Posterior cingulate gyrus (tissue), 11 donors: ENCODE measurements at regions not wholly inside any gene's neighbourhood (a gene's known extent, or its start where the extent isn't known, plus 50 kb on each side); places are given as distances from the start of the nearest gene placed in this dataset.
A peak's percentile ranks its signal among the peaks of the same experiment; 100 is the strongest.
"Not testable (repeated sequence)": the region's sequence is repeated elsewhere in the genome, so short reads cannot be mapped to it uniquely, and the experiment has no call there.

Source experiments
- DNase-seq, 10 donors: peaks; one replicate each; pipeline versions ENCODE4 v3.0.0 to v3.0.0-alpha.2; 2020 to 2021; ENCODE audit warnings: mixed read lengths in 3 of 10
- intact Hi-C: fragments of 100-400 bp; cut with DNase I; formaldehyde crosslinking; loops from one replicate; pipeline ENCODE4 v1.15.1; 2023

DNA sequence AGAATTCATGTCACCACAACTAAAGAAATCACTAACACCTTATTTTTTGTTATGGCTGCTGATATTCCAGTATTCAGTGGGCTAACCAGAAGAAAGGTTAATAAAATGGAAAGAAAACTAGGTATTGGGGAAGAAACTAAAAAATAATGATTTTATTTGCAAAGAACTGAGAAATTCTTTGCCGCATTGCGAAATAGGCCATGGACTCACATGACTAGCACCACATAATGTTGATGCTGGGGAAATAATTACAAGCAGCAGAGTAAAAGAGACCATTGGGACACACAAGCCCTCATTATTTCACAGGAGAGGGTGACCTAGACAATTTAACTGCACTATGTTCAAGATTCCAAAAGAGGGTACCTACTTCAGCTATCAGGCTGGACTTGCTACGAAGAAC, 1411.5 kb downstream of the SLITRK5 start:
- no peak for DNase-seq
- intact Hi-C loops, result no loop called here

GRCh38 chr13:89088107-89088506, 1416.9 kb downstream of the SLITRK5 start:
- intact Hi-C loops, result not testable (repeated sequence)
- peak in 1 of 10 donors; percentile 26 for DNase-seq

DNA sequence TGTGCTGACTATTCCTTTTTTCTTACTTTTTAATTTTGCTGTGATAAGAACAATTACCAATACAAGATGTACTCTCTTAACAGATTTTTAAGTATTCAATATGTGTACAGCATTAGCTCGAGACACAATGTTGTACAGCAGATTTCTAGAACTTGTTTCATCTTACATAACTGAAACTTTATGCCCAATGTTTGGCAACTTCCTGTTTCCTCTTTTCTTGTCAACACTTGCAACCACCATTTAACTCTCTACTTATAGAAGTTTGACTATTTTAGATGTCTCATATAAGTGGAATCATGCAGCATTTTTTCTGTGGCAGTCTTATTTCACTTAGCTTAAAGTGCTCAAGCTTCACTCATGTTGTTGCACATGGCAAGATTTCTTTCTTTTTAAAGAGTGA, 1426.8 kb downstream of the SLITRK5 start:
- intact Hi-C loops, result no loop called here
- DNase-seq, result no peak

- intact Hi-C loops, result no loop called here
- no peak for DNase-seq
Measured at GRCh38 chr13:89113744-89114143, 1442.6 kb downstream of the SLITRK5 start.

DNA sequence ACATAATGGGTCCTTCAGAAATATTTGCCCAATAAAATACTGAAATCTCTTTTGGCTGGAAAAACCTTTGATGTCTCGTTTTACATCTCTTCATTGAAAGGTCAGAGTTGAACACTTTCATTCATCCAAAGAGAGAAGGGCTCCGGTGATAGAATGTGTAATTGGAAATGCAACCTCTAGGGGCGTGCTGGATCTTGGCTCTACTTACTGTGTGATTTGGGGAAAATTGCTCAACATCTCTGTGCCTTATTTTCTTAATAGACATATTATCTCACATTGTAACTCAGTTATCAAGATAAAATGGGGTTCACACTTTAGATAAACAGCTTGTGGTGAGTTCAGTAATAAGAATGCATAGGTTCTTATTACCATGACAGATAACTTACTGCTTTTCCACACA, 1444.1 kb downstream of the SLITRK5 start:
- intact Hi-C loops, result no loop called here

DNA sequence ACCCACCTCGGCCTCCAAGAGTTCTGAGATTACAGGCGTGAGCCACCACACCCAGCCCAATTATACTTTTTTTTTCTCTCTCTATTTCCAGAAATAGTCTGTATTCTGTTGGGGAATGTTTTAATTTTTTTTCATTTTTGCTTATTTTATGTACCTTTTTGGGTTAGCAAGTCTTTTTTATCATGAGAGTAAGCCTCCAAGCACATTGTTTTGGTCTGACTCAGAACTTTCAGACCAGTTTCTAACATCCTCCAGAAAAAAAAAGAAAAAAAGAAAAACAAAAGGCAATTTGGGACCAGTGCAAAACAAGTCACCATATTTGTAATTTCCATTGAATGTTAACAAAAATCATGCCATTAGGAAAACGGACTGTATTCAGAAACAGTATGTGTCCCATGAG, 1465.5 kb downstream of the SLITRK5 start:
- intact Hi-C loops, result no loop called here
- no peak for DNase-seq

More for the DNA sequence above, 1444.1 kb downstream of the SLITRK5 start:
- no peak for DNase-seq

DNA sequence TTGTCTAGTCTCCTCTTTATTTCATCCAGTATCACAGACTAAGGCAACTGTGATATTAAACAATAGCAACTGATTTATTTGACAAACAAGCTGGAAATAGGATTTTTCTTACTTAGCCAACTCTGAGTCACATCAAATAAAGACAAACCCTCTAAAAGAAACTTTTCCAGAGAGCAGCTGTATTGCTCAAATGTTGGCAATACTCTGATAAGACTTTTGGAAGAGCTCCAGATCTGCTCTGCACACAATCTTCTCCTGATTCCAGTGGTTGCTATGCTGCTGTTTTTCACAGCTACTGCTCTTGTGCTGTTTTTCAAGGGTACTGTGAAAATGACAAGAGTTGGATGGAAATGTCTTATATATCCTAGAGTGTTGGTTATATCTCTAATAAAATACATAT, 1479.2 kb downstream of the SLITRK5 start:
- DNase-seq, result no peak
- intact Hi-C loops, result no loop called here

GRCh38 chr13:89153941-89154340, 1482.8 kb downstream of the SLITRK5 start:
- intact Hi-C loops, result no loop called here
- DNase-seq, result no peak

- intact Hi-C loops, result no loop called here
- peak in 4 of 10 donors; percentile 19 to 74 (median 46) for DNase-seq
Measured at GRCh38 chr13:89163096-89163495, 1491.9 kb downstream of the SLITRK5 start.

DNA sequence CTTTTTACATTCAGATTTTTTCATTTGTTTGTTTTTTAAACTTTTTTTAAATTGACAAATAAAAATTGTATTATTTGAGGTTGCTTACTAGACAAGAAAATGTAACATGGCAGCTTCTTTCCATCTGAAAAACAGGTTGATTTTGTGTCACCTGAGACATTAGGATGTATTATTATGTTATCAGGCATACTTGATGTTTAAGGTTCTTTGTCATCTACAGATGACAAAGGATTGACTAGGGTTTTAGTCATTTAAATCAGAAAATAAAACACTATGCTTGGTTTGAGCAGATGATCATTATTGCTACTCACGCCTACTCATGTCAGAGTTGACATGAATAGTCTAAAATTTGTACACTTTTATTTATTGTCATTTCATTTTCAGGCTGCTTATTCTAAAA, 1494.5 kb downstream of the SLITRK5 start:
- DNase-seq, result no peak

DNA sequence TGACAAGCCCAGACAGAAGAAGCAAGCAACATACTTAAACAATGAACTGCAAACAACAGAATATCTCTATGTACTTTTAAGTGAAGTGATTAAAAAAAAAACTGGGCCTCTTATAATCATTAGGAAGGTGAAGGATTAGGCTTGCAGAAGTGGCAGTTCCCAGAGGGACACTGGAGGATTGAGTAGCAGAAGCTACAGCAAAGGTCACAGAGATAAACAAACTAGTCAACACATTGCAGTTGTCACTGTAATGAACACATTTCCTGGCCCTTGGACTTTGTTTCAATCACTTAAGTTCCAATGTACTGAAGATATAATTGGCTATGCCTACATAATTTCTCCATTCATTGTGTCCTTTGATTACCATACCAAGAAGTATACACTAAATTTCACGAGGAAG, 1498.8 kb downstream of the SLITRK5 start:
- no peak for DNase-seq
- intact Hi-C loops, result no loop called here

More for the DNA sequence above, 1494.5 kb downstream of the SLITRK5 start:
- intact Hi-C loops, result no loop called here

DNA sequence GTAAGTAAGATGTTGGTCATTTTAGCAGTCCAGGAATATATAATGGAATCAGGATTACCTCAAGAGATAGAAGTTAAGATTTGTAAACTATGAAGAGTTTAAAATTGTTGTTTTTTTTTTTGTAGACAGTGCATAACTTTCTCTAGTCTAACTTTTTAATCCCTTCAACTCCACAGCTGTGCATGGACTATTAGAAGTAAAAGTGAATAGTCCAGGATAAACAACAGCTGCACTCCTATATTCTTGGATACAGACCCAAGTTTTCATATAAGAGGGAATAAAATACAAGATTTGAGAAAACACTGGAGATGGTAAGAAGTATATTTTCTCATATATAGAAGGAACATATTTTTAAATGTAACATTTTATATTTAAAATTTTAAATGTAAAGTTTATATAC, 1509.9 kb downstream of the SLITRK5 start:
- no peak for DNase-seq
- intact Hi-C loops, result no loop called here

DNA sequence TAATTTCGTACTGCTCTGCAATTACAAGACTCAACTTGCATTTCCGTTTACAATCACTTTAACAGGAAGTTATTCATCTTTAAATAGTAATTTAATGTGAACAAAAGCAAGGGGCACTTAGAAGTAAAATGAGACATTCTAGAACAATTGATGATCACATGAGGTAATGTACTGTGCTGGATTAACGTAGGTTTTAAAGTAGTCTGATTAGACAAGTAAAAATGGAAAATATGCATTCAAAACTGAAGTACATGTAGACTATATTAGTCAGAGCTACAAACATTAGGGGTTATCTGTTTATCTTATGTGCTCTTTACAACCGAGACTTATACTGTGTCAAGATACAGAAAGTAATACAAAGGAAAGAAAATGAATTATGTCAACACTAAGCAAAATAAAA, 1528.0 kb downstream of the SLITRK5 start:
- intact Hi-C loops, result no loop called here

GRCh38 chr13:89204435-89204834, 1533.3 kb downstream of the SLITRK5 start:
- DNase-seq, result no peak
- intact Hi-C loops, result no loop called here

More for the DNA sequence above, 1528.0 kb downstream of the SLITRK5 start:
- no peak for DNase-seq

DNA sequence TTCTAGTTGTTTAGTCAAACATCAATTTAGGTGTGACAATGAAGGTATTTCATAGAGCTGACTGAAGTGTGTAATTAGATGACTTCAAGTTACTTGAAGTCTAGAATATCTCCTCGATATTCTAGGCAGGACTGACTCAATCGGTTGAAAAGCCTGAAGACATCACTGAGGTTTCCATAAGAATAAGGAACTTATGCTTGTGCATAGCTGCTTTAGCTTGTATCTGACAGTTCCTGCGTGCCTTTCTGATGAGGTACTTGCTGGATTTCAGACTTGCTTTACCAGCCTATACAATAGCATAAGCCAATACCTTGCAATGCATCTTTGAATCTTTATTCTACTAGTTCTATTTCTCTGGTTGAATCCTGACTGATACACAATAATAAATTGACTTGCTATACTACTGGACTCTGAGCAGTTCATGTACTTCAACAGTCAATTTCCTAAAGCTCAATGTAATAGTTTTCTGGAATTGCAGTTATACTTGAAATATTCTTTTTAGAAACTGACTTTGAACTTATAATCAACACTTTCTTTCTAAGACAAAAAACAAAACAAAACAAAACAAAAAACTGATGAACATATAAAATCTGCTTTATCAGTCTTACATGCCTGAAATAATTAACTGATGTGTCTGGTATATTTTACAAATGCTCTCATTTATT, 1534.8 kb downstream of the SLITRK5 start:
- intact Hi-C loops, result no loop called here
- no peak for DNase-seq

GRCh38 chr13:89212186-89212585, 1541.0 kb downstream of the SLITRK5 start:
- DNase-seq, result no peak
- intact Hi-C loops, result no loop called here

- intact Hi-C loops, result no loop called here
- no peak for DNase-seq
Measured at GRCh38 chr13:89214185-89214584, 1543.0 kb downstream of the SLITRK5 start.

DNA sequence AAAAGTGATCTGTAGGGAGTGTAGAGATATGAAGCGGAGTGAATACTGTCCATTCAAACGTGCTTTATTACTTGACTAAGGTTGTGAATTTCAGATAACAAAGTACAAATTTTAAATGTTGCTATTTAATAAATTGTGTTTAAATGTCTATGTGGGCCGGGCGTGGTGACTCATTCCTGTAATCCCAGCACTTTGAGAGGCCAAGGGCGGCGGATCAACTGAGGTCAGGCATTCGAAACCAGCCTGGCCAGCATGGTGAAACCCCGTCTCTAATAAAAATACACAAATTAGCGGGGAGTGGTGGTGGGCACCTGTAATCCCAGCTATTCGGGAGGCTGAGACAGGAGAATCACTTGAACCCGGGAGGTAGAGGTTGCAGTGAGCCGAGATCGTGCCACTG, 1544.1 kb downstream of the SLITRK5 start:
- DNase-seq, result peak in 2 of 10 donors; percentile 35 to 69
- intact Hi-C loops, result not testable (repeated sequence)

- intact Hi-C loops, result no loop called here
- no peak for DNase-seq
Measured at GRCh38 chr13:89217813-89218212, 1546.6 kb downstream of the SLITRK5 start.

GRCh38 chr13:89221557-89222158, 1550.5 kb downstream of the SLITRK5 start:
- no peak for DNase-seq
- intact Hi-C loops, result no loop called here

DNA sequence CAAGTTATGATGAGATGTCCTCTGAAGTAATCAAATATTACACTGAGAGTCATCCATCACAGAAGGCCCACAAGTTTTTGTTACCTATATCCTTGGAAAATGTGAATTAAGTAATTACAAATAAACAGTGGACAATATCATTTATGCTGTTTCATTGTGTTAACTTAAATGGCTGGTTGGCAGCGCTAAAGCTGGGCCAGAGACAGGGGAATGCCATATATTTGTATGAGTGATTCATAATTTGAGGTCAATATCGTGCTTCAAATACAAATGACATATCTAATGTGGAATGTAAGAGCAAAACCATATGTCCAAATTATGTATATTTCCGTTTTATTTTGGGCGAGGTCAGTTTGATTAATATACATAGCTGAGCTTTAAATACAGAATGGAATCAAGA, 1556.2 kb downstream of the SLITRK5 start:
- intact Hi-C loops, result no loop called here

DNA sequence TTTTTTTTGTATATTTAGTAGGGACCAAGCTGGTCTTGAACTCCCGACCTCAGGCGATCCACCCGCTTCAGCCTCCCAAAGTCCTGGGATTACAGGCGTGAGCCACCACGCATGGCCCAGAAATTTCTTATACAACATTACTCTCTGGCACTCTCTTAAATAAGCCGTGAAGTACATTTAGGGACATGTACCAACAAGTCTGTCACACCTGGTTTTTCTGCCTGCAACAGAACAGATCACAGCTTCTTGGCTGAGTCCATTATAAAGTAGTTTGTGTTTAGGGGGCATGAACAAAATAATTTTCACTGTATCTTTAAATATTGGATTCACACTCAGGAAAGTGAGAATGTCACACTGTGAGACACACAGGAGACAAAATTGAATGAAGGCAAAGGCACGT, 1567.3 kb downstream of the SLITRK5 start:
- no peak for DNase-seq
- intact Hi-C loops, result no loop called here

More for the DNA sequence above, 1556.2 kb downstream of the SLITRK5 start:
- DNase-seq, result no peak
